NCI-H2227 (cell line): ENCODE measurements at regions not wholly inside any gene's neighbourhood (a gene's known extent, or its start where the extent isn't known, plus 50 kb on each side); places are given as distances from the start of the nearest gene placed in this dataset.

Experiments used
- DNase-seq: peaks from one replicate; lab custom pipeline; 2025; ENCODE audit not compliant: unreplicated experiment; lab: John Stamatoyannopoulos, UW

GRCh38 chr9:38315085-38315595, 77.4 kb upstream of the ALDH1B1 start:
- no peak for DNase-seq

DNA sequence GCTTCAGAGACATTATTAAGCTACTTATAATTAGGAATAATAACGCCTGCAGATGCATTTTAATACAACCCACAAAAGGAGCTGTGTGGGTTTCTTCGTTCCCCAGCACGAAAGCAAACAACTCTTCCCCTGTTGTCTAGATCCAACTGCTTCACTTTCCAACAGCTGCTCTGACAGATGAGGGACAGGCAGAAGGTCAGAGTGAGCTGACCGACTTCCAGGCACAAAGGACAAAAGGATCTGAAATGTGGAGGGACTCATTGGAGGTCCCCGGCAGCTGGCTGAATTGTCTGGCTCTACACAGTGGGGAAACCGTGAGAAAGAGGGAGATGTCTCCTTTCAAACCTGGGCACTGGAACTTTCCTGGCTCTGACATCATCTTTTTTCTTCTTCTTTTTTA, 79.1 kb upstream of the ALDH1B1 start:
- no peak for DNase-seq

DNA sequence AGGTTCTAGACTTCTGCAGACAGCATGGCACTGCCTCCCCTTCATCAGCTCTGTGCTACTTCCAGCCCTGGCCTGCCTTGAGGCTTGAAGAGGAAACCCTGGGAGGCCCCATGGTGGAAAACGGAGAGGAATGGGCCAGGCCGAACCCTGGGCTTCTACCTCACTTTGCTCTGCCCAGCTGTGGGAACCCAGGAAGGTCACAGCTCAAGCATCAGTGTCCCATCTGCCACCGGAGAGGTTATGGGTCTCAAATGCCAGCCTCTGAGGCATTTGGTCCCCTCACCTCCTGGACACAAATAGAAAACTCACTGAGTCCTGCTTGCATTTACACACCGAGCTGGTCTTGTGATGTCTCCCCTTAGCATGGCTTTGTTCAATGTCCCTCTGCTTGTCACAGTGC, 80.1 kb upstream of the ALDH1B1 start:
- no peak for DNase-seq

GRCh38 chr9:38311382-38312270, 80.9 kb upstream of the ALDH1B1 start:
- DNase-seq = peak; percentile 42

DNA sequence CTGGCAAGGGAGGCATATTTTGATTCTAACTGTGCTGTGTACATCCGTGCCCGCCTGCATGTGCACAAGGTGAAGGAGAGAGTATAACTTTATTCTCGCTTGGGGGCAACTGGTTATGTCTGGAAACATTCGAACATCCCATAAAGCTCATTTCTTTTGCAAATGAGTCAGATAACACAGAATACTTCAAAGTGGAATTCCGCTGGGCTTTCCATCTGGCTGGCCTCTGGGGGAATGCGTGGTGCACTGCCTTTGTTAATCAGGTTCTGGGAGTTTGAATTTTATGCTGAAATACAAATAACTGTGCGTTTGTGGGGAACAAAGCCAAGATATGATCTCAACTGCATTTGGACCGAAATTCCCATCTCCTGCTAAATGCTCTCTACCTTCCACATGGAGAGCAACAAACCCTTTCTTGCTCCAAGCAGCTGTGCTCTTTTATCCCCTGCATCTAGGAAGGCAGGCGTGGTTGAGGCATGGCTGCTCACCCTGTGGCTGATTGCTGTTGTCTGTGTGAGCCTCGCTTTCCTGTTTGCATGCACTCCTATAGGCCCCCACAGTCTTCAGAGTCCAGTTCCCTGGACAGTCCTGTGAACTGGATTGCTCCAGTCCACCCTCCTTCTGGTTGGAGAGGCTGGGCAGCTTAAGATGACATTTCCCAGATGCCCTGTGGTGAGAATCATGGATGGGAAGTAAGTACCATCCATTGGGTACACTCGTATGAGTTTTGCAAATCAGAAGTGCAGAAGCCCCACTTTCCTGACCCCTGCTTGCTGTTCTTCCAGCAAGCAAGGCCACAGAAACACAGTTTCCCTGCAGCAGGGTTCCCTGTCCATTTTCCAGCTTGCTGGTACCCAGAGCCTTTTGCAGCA, 82.9 kb upstream of the ALDH1B1 start:
- DNase-seq = no peak

GRCh38 chr9:38308136-38308535, 84.4 kb upstream of the ALDH1B1 start:
- DNase-seq = no peak

DNA sequence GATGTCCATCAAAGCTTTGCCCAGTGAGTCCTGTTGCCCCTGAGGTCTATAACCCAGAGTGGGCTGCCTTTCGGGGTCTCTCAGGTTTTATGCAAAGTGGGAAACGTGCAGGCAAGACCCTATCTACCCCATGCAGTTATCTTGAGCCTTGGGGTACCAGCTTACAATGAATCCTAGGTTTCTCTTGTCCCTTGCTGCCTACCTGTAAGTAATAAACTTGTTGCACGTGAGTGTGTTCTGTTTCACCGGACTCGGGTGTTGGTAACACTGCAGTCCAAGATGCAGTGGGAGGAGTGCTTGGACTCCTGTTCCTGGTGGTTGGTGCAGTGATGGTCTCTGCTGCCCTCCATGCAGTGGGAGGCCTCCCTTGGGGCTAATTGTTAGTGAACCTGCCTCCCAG, 85.6 kb upstream of the ALDH1B1 start:
- no peak for DNase-seq

DNA sequence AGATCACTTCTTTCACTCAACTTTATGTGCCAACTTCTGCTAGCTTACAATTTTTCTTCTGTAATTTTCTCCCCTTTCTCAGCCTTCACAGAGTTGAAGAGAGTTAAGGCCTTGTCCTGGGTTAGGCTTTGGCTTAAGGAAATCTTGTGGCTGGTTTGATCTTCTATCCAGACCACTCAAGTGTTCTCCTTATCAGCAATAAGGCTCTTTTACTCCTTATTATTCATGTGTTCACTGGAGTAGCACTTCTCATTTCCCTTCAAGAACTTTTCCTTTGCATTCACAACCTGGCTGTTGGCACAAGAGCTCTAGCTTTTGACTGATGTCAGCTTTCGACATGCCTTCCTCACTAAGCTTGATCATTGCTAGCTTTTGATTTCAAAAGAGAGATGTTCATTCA, 86.9 kb upstream of the ALDH1B1 start:
- DNase-seq = no peak

DNA sequence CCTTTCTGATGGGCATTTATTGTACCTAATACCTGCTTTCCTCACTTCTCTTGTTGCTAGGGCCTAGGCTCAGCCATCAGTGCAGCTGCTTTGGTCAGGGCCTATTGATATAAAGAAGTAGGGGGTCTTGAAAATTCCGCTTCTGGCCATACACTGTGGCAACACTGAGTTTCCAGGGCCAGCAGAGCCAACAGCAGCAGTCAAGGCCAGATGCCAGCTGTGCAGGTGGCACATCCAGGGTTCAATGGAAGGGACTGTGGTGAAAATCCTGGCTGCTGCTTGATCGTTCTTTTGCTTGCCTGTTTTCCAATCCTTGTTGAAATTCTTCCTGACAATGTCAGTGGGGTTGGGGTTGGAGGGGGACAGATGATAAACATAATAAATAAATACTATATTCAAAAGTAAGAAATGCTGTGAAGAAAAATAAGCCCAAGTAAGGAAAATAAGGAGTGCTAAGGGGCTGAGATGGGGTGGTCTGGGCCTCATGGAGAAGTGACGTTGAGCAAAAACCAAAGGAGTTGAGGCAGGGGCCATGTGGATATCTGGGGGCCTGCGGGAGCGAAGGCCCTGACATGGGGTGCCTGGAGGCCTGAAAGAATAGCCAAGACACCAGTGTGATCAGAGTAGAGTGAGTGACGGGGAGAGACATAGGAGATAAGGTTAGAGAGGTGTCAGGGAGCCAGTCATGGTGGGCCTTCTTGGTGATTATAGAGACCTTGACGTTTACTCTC, 91.0 kb upstream of the ALDH1B1 start:
- no peak for DNase-seq

- no peak for DNase-seq
These were observed 92.6 kb upstream of the ALDH1B1 start for GRCh38 chr9:38299856-38300255.

DNA sequence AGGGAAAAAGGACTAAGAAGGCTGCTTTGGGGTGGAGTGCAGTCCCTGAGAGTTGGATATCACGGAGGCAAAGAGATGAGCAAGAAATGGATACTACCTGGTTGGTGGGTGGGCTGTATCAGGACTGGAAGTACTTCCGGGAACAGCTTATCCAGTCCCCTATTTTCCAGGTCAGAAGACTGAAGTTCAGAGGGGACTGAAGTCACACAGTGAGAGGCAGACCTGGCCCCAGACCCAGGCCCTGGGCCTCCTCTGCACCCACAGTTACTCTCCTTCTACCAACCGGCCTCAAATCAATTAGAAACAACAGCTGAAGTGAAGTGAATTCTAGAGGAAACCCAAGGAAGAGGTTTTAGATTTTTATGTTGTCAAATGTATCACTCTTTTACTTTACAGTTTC, 93.6 kb upstream of the ALDH1B1 start:
- DNase-seq = no peak

- no peak for DNase-seq
These were observed 94.0 kb upstream of the ALDH1B1 start for GRCh38 chr9:38298503-38298902.

GRCh38 chr9:38296807-38297206, 95.7 kb upstream of the ALDH1B1 start:
- DNase-seq = no peak

GRCh38 chr9:38295764-38296163, 96.7 kb upstream of the ALDH1B1 start:
- DNase-seq = no peak

- DNase-seq = no peak
These were observed 98.1 kb upstream of the ALDH1B1 start for GRCh38 chr9:38294220-38294960.

- DNase-seq = no peak
These were observed 99.5 kb upstream of the ALDH1B1 start for GRCh38 chr9:38293022-38293421.

DNA sequence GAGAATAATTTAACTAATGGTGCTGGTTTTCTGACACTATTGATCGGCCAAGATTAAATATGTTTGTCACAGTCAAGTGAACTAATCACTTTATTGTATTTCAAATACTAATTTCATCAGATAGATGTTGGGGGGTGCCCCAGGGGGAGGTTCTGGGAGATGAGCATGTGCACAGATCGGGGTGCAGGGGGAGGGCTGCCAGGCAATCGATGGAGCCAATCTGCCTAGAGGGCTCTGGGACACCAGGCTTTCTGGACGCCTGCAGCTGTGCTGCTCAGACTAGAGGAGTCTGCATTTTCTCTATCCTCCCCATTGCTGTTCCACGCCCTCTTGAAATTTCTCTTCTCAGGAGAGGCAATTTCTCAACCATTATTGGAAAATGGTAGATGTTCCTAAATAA, 100.0 kb upstream of the ALDH1B1 start:
- DNase-seq = no peak

DNA sequence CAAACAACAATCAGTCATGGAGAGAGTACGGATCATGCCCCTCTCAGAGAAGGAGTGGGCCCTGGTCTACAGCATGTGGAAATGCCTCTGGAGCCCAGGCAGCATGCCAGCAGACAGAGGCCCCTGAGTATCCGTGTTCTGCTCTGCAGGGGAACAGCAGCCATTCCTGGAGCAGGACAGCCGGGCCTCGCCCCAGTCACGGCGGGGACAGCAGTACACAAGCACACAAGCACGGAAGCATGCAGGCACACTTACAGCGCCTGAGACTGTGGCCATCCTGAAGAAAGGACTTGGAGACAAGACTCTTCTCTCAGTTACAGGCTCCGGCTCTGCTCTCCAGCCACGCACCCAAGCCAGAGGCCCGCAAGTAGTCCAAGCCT, 102.6 kb upstream of the ALDH1B1 start:
- DNase-seq = no peak

DNA sequence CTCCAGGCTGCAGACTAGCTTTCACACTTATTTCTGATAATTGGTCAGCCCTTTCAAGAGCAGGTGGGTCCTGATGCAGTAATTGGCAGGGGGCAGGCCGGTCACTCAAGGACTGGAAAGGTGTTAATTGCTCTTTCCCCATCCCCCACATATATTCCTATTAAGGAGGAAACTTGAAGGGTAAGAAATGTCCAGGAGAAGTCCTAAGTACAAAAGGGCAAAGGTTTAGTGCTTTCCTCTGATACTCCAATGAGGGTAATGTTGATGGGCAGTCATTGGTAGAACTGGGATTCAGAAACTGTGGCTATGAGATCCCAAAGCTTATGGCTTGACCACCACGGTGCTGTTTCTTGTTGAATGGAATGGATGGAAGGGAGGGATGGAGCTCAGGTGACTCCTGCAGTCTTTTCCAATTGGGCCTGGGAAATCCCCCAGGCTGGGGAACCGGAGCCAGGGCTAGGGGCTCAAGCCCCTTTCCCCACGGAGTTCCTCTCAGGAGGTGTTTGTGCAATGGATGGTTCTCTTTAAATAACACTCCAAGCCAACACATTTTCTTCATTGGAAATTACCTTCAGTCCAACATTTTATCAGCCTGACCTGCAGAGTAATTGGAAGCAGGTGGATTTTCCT, 103.2 kb upstream of the ALDH1B1 start:
- DNase-seq = no peak

- no peak for DNase-seq
These were observed 104.0 kb upstream of the ALDH1B1 start for GRCh38 chr9:38288502-38288901.
